ENCODE measurements at regions not wholly inside any gene's neighbourhood (a gene's known extent, or its start where the extent isn't known, plus 50 kb on each side); places are given as distances from the start of the nearest gene placed in this dataset.

DNA sequence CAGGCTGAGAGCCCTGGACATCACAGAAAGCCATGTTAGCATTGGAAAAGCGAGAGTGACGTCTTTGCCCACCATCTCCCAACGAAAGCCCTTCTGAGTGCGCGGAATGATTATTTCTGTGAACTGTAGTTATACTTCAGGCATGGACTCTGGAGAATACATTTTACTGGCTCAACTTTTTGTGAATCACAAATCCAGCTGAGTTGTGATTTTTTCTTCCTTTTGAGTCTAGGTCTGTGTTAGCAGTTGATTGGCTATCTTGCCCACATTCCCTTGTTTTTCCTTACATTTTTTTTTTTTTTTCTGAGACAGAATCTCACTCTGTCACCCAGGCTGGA lies 183.1 kb downstream of the INO80D start:
- Histone ChIP-seq H2AFZ (ENCODE audit: low read depth, low read length) (no peak overlapping the region), H3K4me3 (replicated peaks in 1 of 3; ENCODE audit: insufficient read depth in 1 of 3, low read depth in 1 of 3, low read length in 3 of 3) (no peak overlapping the region), H3K9me1 (replicated peaks; ENCODE audit: control insufficient read depth, extremely low read depth, insufficient read depth, low read length) (no peaks in the 10 kb centered on the region), H3K4me2 (ENCODE audit: insufficient read depth, low read length) (no peak overlapping the region), H3K9me3 (replicated peaks; ENCODE audit: control insufficient read depth, insufficient read depth, low read length) (no peaks in the 10 kb centered on the region), H3K4me1 (ENCODE audit: control insufficient read depth, extremely low read depth, insufficient read depth, low read length) (no peaks in the 10 kb centered on the region), H3K9ac (replicated peaks; ENCODE audit: extremely low read depth, insufficient read depth, low read length) (no peak overlapping the region), H3K27ac (ENCODE audit: insufficient read depth, low read depth, low read length) (no peak overlapping the region), H3K36me3 (ENCODE audit: control insufficient read depth in 2 of 2, extremely low read depth in 1 of 2, insufficient read depth in 2 of 2, low read length in 2 of 2) (no peaks in the 10 kb centered on the region), H3K79me2 (ENCODE audit: control insufficient read depth, insufficient read depth, low read length) (no peaks in the 10 kb centered on the region), H3K27me3 (ENCODE audit: control insufficient read depth in 2 of 2, insufficient read depth in 2 of 2, low read length in 2 of 2) (peaks cover under 1 to 8% of the 10 kb centered on the region in 2 experiments), H4K20me1 (replicated peaks; ENCODE audit: control insufficient read depth, extremely low read depth, insufficient read depth, low read length) (no peaks in the 10 kb centered on the region)
- TF ChIP-seq GATA2 (IDR thresholded peaks at IDR 0.05; ENCODE audit: insufficient read depth, insufficient read length, low read depth, low read length) = no peak
- no peak for TF ChIP-seq POLR2AphosphoS5 (IDR thresholded peaks at IDR 0.05; ENCODE audit: insufficient read depth, low read depth, low read length)
- no peak for TF ChIP-seq MAX (IDR thresholded peaks at IDR 0.05; ENCODE audit: insufficient read depth, insufficient read length)
- TF ChIP-seq JUN (IDR thresholded peaks at IDR 0.05; ENCODE audit: borderline replicate concordance, insufficient read depth, insufficient read length, low read depth) = no peak
- TF ChIP-seq FOS (IDR thresholded peaks at IDR 0.05; ENCODE audit: borderline replicate concordance, insufficient read depth, low read length) = no peak
- TF ChIP-seq MYC (IDR thresholded peaks at IDR 0.05; ENCODE audit: low read depth, low read length) = no peak
- TF ChIP-seq CTCF (IDR thresholded peaks at IDR 0.05; ENCODE audit: extremely low read depth in 1 of 2, insufficient read depth in 1 of 2, low read depth in 1 of 2, low read length in 2 of 2) = no peak
- TF ChIP-seq EZH2 (IDR thresholded peaks at IDR 0.05; ENCODE audit: borderline replicate concordance, low read depth, low read length, severe bottlenecking) = no peak
- TF ChIP-seq POLR2A (IDR thresholded peaks at IDR 0.05; ENCODE audit: low read depth, low read length) = no peak
- no peak for FAIRE-seq
- no peak for DNase-seq (ENCODE audit: low read depth, low spot score)
- intact Hi-C loops (cut with micrococcal nuclease) (loop anchor here (1.0 kb wide), 2 partner anchors 22 to 45 kb away; no protein-coding TSS in a partner anchor), dilution Hi-C loops (cut with MboI; ENCODE audit: extremely low pct_ligation_motif_present, low sequenced_read_pairs) (no loop called here)
- CTCF ChIA-PET = interaction anchor here (1.3 to 6.0 kb wide), 4 partner anchors 23 to 48 kb away, joined by 3 to 59 read pairs (median 30); no protein-coding TSS in a partner anchor
- no TSS peak for BruUV-seq (replicated peaks)
- POLR2A ChIA-PET = no interaction called here

Data from endothelial cell of umbilical vein (primary cell).